H1 (cell line): ENCODE measurements at regions not wholly inside any gene's neighbourhood (a gene's known extent, or its start where the extent isn't known, plus 50 kb on each side); places are given as distances from the start of the nearest gene placed in this dataset.

Source experiments
- JUND ChIP-seq: IDR thresholded peaks from 2 replicates; pipeline ENCODE4 v1.6.1; 2011; ENCODE audit warnings: mild to moderate bottlenecking, improper control_type of control experiment, low read length
- POLR2AphosphoS5 ChIP-seq: IDR thresholded peaks from 2 replicates; pipeline ENCODE4 v1.6.1; 2011; ENCODE audit warnings: low read depth, low read length

- TF ChIP-seq POLR2AphosphoS5 (no peak), JUND (no peak)
Measured at GRCh38 chr1:187471555-187471954, 642.8 kb downstream of the PLA2G4A start (continued).
